ENCODE measurements at regions not wholly inside any gene's neighbourhood (a gene's known extent, or its start where the extent isn't known, plus 50 kb on each side); places are given as distances from the start of the nearest gene placed in this dataset.

GRCh38 chr11:115941481-115941993 lies 437.3 kb upstream of the CADM1 start:
- Histone ChIP-seq H3K27ac (no peak overlapping the region), H3K4me1 (no peaks in the 10 kb centered on the region), H3K9me3 (no peaks in the 10 kb centered on the region), H3K36me3 (no peaks in the 10 kb centered on the region), H3K4me3 (no peak overlapping the region), H3K27me3 (peaks cover 3% of the 10 kb centered on the region)
- TF ChIP-seq EP300 (IDR thresholded peaks at IDR 0.05) (no peak), POLR2AphosphoS5 (IDR thresholded peaks at IDR 0.05) (no peak), POLR2A (IDR thresholded peaks at IDR 0.05) (no peak), CTCF (IDR thresholded peaks at IDR 0.05) (no peak)
- WGBS, result 70% methylated on average over 15 of the region's 15 CpGs
- DNase-seq (ENCODE audit: low spot score in 2 of 2), result no peak

- H3K9me3 ChIP-seq, result no peaks in the 10 kb centered on the region
- DNase-seq (ENCODE audit: low spot score in 2 of 2), result no peak
- H3K27me3 ChIP-seq, result peaks cover 3% of the 10 kb centered on the region
- H3K36me3 ChIP-seq, result no peaks in the 10 kb centered on the region
- no peak overlapping the region for H3K4me3 ChIP-seq
- H3K4me1 ChIP-seq, result no peaks in the 10 kb centered on the region
- TF ChIP-seq POLR2A (IDR thresholded peaks at IDR 0.05), result no peak
- no peak for TF ChIP-seq POLR2AphosphoS5 (IDR thresholded peaks at IDR 0.05)
- no peak for TF ChIP-seq EP300 (IDR thresholded peaks at IDR 0.05)
- no peak for TF ChIP-seq CTCF (IDR thresholded peaks at IDR 0.05)
- no peak overlapping the region for H3K27ac ChIP-seq
- 87% methylated on average over 5 of the region's 5 CpGs for WGBS
These were observed 436.8 kb upstream of the CADM1 start for GRCh38 chr11:115941044-115941443.

- no peak for TF ChIP-seq CTCF (IDR thresholded peaks at IDR 0.05)
- TF ChIP-seq POLR2AphosphoS5 (IDR thresholded peaks at IDR 0.05), result no peak
- no peak for TF ChIP-seq POLR2A (IDR thresholded peaks at IDR 0.05)
- TF ChIP-seq EP300 (IDR thresholded peaks at IDR 0.05), result no peak
- 80% methylated on average over 7 of the region's 7 CpGs for WGBS
- no peak for DNase-seq (ENCODE audit: low spot score in 2 of 2)
These were observed 435.7 kb upstream of the CADM1 start for GRCh38 chr11:115939731-115940421.

GRCh38 chr11:115939104-115939730 lies 435.0 kb upstream of the CADM1 start:
- no peak overlapping the region for H3K27ac ChIP-seq
- WGBS, result 63% methylated on average over 5 of the region's 6 CpGs

More at GRCh38 chr11:115939731-115940421, 435.7 kb upstream of the CADM1 start:
- Histone ChIP-seq H3K27me3 (peaks cover 3% of the 10 kb centered on the region), H3K9me3 (no peaks in the 10 kb centered on the region), H3K36me3 (no peaks in the 10 kb centered on the region), H3K27ac (no peak overlapping the region), H3K4me3 (no peak overlapping the region), H3K4me1 (no peaks in the 10 kb centered on the region)

GRCh38 chr11:115933564-115933963 lies 429.3 kb upstream of the CADM1 start:
- no peak for TF ChIP-seq CTCF (IDR thresholded peaks at IDR 0.05)
- no peak for TF ChIP-seq POLR2A (IDR thresholded peaks at IDR 0.05)
- TF ChIP-seq POLR2AphosphoS5 (IDR thresholded peaks at IDR 0.05), result no peak
- 71% methylated on average over 4 of the region's 4 CpGs for WGBS

More at GRCh38 chr11:115939104-115939730, 435.0 kb upstream of the CADM1 start:
- DNase-seq (ENCODE audit: low spot score in 2 of 2), result no peak
- Histone ChIP-seq H3K27me3 (peaks cover 3% of the 10 kb centered on the region), H3K4me1 (no peaks in the 10 kb centered on the region), H3K36me3 (no peaks in the 10 kb centered on the region), H3K4me3 (no peak overlapping the region), H3K9me3 (no peaks in the 10 kb centered on the region)
- TF ChIP-seq EP300 (IDR thresholded peaks at IDR 0.05) (no peak), POLR2A (IDR thresholded peaks at IDR 0.05) (no peak)

More at GRCh38 chr11:115933564-115933963, 429.3 kb upstream of the CADM1 start:
- no peak overlapping the region for H3K4me3 ChIP-seq
- H3K27ac ChIP-seq, result no peak overlapping the region
- H3K9me3 ChIP-seq, result no peaks in the 10 kb centered on the region
- peaks cover 5% of the 10 kb centered on the region for H3K4me1 ChIP-seq
- H3K36me3 ChIP-seq, result no peaks in the 10 kb centered on the region
- no peak for DNase-seq (ENCODE audit: low spot score in 2 of 2)
- peaks cover 3% of the 10 kb centered on the region for H3K27me3 ChIP-seq

Measured in suprapubic skin (tissue), 4 donors.